CD4-positive, alpha-beta T cell treated with Interleukin-17A for 1 hour (primary cell): ENCODE measurements at regions not wholly inside any gene's neighbourhood (a gene's known extent, or its start where the extent isn't known, plus 50 kb on each side); places are given as distances from the start of the nearest gene placed in this dataset.

Source experiments
- DNase-seq: peaks from one replicate; pipeline ENCODE4 v3.0.0-alpha.2; 2020

GRCh38 chr14:97703006-97703760 is 906.0 kb downstream of the VRK1 start:
- DNase-seq: peak; percentile 55

GRCh38 chr14:97704316-97704885 is 907.2 kb downstream of the VRK1 start:
- DNase-seq: no peak

- no peak for DNase-seq
Measured at GRCh38 chr14:97705107-97705506, 907.9 kb downstream of the VRK1 start.

GRCh38 chr14:97705976-97706375 is 908.8 kb downstream of the VRK1 start:
- peak; percentile 58 for DNase-seq

- peak; percentile 27 for DNase-seq
Measured at GRCh38 chr14:97706819-97707218, 909.6 kb downstream of the VRK1 start.

- DNase-seq: peak; percentile 48
Measured at GRCh38 chr14:97707603-97708002, 910.4 kb downstream of the VRK1 start.

GRCh38 chr14:97709552-97709951 is 912.4 kb downstream of the VRK1 start:
- DNase-seq: peak; percentile 61

GRCh38 chr14:97710726-97711125 is 913.5 kb downstream of the VRK1 start:
- DNase-seq: no peak

- no peak for DNase-seq
Measured at GRCh38 chr14:97712471-97712870, 915.3 kb downstream of the VRK1 start.

- DNase-seq: no peak
Measured at GRCh38 chr14:97713023-97713422, 915.8 kb downstream of the VRK1 start.

GRCh38 chr14:97718886-97719442 is 921.8 kb downstream of the VRK1 start:
- DNase-seq: no peak

- DNase-seq: peak; percentile 74
Measured at GRCh38 chr14:97719931-97720330, 922.7 kb downstream of the VRK1 start.

- DNase-seq: no peak
Measured at GRCh38 chr14:97723351-97723750, 926.2 kb downstream of the VRK1 start.

GRCh38 chr14:97723819-97724218 is 926.6 kb downstream of the VRK1 start:
- DNase-seq: no peak

- DNase-seq: peak; percentile 55
Measured at GRCh38 chr14:97724265-97724731, 927.1 kb downstream of the VRK1 start.

- DNase-seq: no peak
Measured at GRCh38 chr14:97726676-97727075, 929.5 kb downstream of the VRK1 start.

GRCh38 chr14:97730706-97731105 is 933.5 kb downstream of the VRK1 start:
- DNase-seq: no peak

- DNase-seq: no peak
Measured at GRCh38 chr14:97731800-97732199, 934.6 kb downstream of the VRK1 start.

GRCh38 chr14:97747316-97747715 is 950.1 kb downstream of the VRK1 start:
- DNase-seq: no peak

- DNase-seq: no peak
Measured at GRCh38 chr14:97748616-97749015, 951.4 kb downstream of the VRK1 start.

GRCh38 chr14:97757491-97757890 is 960.3 kb downstream of the VRK1 start:
- no peak for DNase-seq

GRCh38 chr14:97760050-97760449 is 962.9 kb downstream of the VRK1 start:
- no peak for DNase-seq

- DNase-seq: no peak
Measured at GRCh38 chr14:97762386-97762785, 965.2 kb downstream of the VRK1 start.

GRCh38 chr14:97771340-97772045 is 974.3 kb downstream of the VRK1 start:
- DNase-seq: no peak
